Right cardiac atrium (tissue), 5 donors: ENCODE measurements at regions not wholly inside any gene's neighbourhood (a gene's known extent, or its start where the extent isn't known, plus 50 kb on each side); places are given as distances from the start of the nearest gene placed in this dataset.

Experiments used
- ATAC-seq, 2 donors: fragments of 200-7000 bp; cut with Tn5 transposase; one replicate each; pipeline versions ENCODE4 v1.8.0 to v1.9.1; 2020; ENCODE audit warnings: moderate library complexity in 2 of 2, mild to moderate bottlenecking in 1 of 2
- DNase-seq, 3 donors: peaks; one replicate each; pipeline ENCODE4 v3.0.0-alpha.2; 2020
- H3K27ac ChIP-seq: one replicate; pipeline ENCODE4 v1.5.1; 2013; ENCODE audit warnings: mild to moderate bottlenecking, low read length, control low read depth, moderate library complexity
- H3K27me3 ChIP-seq: one replicate; pipeline ENCODE4 v1.6.1; 2013; ENCODE audit not compliant: control insufficient read depth, insufficient read depth
- H3K4me1 ChIP-seq: one replicate; pipeline ENCODE4 v1.6.1; 2013; ENCODE audit warnings: low read length; ENCODE audit not compliant: control insufficient read depth, insufficient read depth
- H3K4me3 ChIP-seq: one replicate; pipeline ENCODE4 v1.5.1; 2013; ENCODE audit warnings: low read length, control low read depth
- H3K9me3 ChIP-seq: one replicate; pipeline ENCODE4 v1.6.1; 2013; ENCODE audit warnings: low read length; ENCODE audit not compliant: control insufficient read depth
- WGBS: extraction: QIAGEN DNeasy Blood & Tissue Kit; methylation state at CpG from one replicate; pipeline ENCODE4 v1.1.7; 2013; 5-methylcytosine and 5-hydroxymethylcytosine counted together
- intact Hi-C, 4 donors: fragments of 100-400 bp; cut with DNase I; formaldehyde crosslinking; loops; one replicate each; pipeline versions ENCODE4 v1.11.0 to v1.14.0; 2022 to 2023
- donor health status: healthy with polysubstance abuse.
- donor health status: DM: no; HTN: yes; CAD: no.
- donor health status: DM: no; HTN: no; CAD: no.
- donor health status: DM: no; HTN: yes; CAD: no; lungs with severe emphysema.
- donor health status: DM: yes; HTN: yes; CAD: no.

- no peak overlapping the region for H3K4me3 ChIP-seq
- no peaks in the 10 kb centered on the region for H3K4me1 ChIP-seq
- WGBS, result 83% methylated on average over 5 of the region's 5 CpGs
- no peak for ATAC-seq
- H3K9me3 ChIP-seq, result no peaks in the 10 kb centered on the region
- DNase-seq, result no peak
- no peaks in the 10 kb centered on the region for H3K27me3 ChIP-seq
- H3K27ac ChIP-seq, result no peak overlapping the region
- intact Hi-C loops, result no loop called here
Measured at GRCh38 chr15:81443040-81443820, 69.2 kb upstream of the TMC3 start.

- no peak for DNase-seq
- H3K27ac ChIP-seq, result no peak overlapping the region
- no peaks in the 10 kb centered on the region for H3K4me1 ChIP-seq
- no peaks in the 10 kb centered on the region for H3K9me3 ChIP-seq
- H3K27me3 ChIP-seq, result no peaks in the 10 kb centered on the region
- intact Hi-C loops, result no loop called here
- no peak overlapping the region for H3K4me3 ChIP-seq
- no peak for ATAC-seq
- WGBS, result 71% methylated on average over 1 of the region's 1 CpG
Measured at GRCh38 chr15:81442454-81442853, 68.4 kb upstream of the TMC3 start.

- Histone ChIP-seq H3K27ac (no peak overlapping the region), H3K27me3 (no peaks in the 10 kb centered on the region), H3K9me3 (no peaks in the 10 kb centered on the region), H3K4me1 (no peaks in the 10 kb centered on the region), H3K4me3 (no peak overlapping the region)
- ATAC-seq, result no peak
- DNase-seq, result no peak
- intact Hi-C loops, result no loop called here
Measured at GRCh38 chr15:81434851-81435250, 60.8 kb upstream of the TMC3 start.

- no peaks in the 10 kb centered on the region for H3K9me3 ChIP-seq
- ATAC-seq (no peak), DNase-seq (no peak)
- intact Hi-C loops, result no loop called here
- WGBS, result 75% methylated on average over 3 of the region's 3 CpGs
- no peak overlapping the region for H3K27ac ChIP-seq
- no peaks in the 10 kb centered on the region for H3K27me3 ChIP-seq
- H3K4me1 ChIP-seq, result no peaks in the 10 kb centered on the region
- no peak overlapping the region for H3K4me3 ChIP-seq
Measured at GRCh38 chr15:81433462-81433861, 59.4 kb upstream of the TMC3 start.

- intact Hi-C loops, result no loop called here
- no peak for DNase-seq
- Histone ChIP-seq H3K27ac (no peak overlapping the region), H3K4me3 (no peak overlapping the region), H3K9me3 (no peaks in the 10 kb centered on the region), H3K27me3 (no peaks in the 10 kb centered on the region), H3K4me1 (no peaks in the 10 kb centered on the region)
- ATAC-seq, result no peak
- 47% methylated on average over 2 of the region's 2 CpGs for WGBS
Measured at GRCh38 chr15:81432179-81432578, 58.2 kb upstream of the TMC3 start.

- Histone ChIP-seq H3K27me3 (no peaks in the 10 kb centered on the region), H3K4me1 (no peaks in the 10 kb centered on the region), H3K4me3 (no peak overlapping the region), H3K9me3 (no peaks in the 10 kb centered on the region), H3K27ac (no peak overlapping the region)
- intact Hi-C loops, result no loop called here
- DNase-seq (no peak), ATAC-seq (no peak)
- 90% methylated on average over 6 of the region's 6 CpGs for WGBS
Measured at GRCh38 chr15:81427176-81427575, 53.2 kb upstream of the TMC3 start.

GRCh38 chr15:81425905-81426304, 51.9 kb upstream of the TMC3 start:
- DNase-seq, result no peak
- Histone ChIP-seq H3K27me3 (no peaks in the 10 kb centered on the region), H3K9me3 (no peaks in the 10 kb centered on the region), H3K4me1 (no peaks in the 10 kb centered on the region), H3K27ac (no peak overlapping the region), H3K4me3 (no peak overlapping the region)
- WGBS, result 88% methylated on average over 1 of the region's 1 CpG
- no peak for ATAC-seq
- intact Hi-C loops, result no loop called here
